Liver (tissue), 8 donors: ENCODE measurements at regions not wholly inside any gene's neighbourhood (a gene's known extent, or its start where the extent isn't known, plus 50 kb on each side); places are given as distances from the start of the nearest gene placed in this dataset.
"Not testable (repeated sequence)": the region's sequence is repeated elsewhere in the genome, so short reads cannot be mapped to it uniquely, and the experiment has no call there.

Experiments used
- DNase-seq: peaks from one replicate; pipeline ENCODE4 v3.0.0-alpha.2; 2017; ENCODE audit warnings: low spot score
- H3K27ac ChIP-seq, 2 donors: one replicate each; pipeline ENCODE4 v1.7.0; 2013; ENCODE audit warnings: inconsistent platforms in 2 of 2, low read length in 2 of 2, control low read depth in 1 of 2, low read depth in 1 of 2, mild to moderate bottlenecking in 1 of 2
- H3K27me3 ChIP-seq, 4 donors: one replicate each; pipeline versions ENCODE4 v1.6.1 to v1.7.0; 2013; ENCODE audit warnings: low read length in 3 of 4, inconsistent platforms in 1 of 4, mild to moderate bottlenecking in 1 of 4, moderate library complexity in 1 of 4; ENCODE audit not compliant: control insufficient read depth in 4 of 4, insufficient read depth in 4 of 4
- H3K36me3 ChIP-seq, 4 donors: one replicate each; pipeline versions ENCODE4 v1.6.1 to v1.7.0; 2013; ENCODE audit warnings: low read length in 3 of 4, mild to moderate bottlenecking in 3 of 4, low read depth in 1 of 4, moderate library complexity in 1 of 4; ENCODE audit not compliant: control insufficient read depth in 4 of 4, insufficient read depth in 3 of 4
- H3K4me1 ChIP-seq, 4 donors: one replicate each; pipeline versions ENCODE4 v1.6.1 to v1.7.0; 2013; ENCODE audit warnings: low read length in 3 of 4, mild to moderate bottlenecking in 3 of 4, moderate library complexity in 1 of 4; ENCODE audit not compliant: control insufficient read depth in 4 of 4, insufficient read depth in 4 of 4
- H3K4me3 ChIP-seq, 3 donors: one replicate each; pipeline versions ENCODE4 v1.6.1 to v1.7.0; 2013; ENCODE audit warnings: low read length in 3 of 3, control low read depth in 1 of 3, low read depth in 1 of 3, mild to moderate bottlenecking in 1 of 3
- H3K9ac ChIP-seq, 2 donors: one replicate each; pipeline ENCODE4 v1.7.0; 2013; ENCODE audit warnings: low read length in 2 of 2, mild to moderate bottlenecking in 2 of 2, moderate library complexity in 2 of 2, control low read depth in 1 of 2, low read depth in 1 of 2
- H3K9me3 ChIP-seq, 4 donors: one replicate each; pipeline versions ENCODE4 v1.6.1 to v1.7.0; 2013; ENCODE audit warnings: low read length in 3 of 4; ENCODE audit not compliant: control insufficient read depth in 4 of 4
- CTCF ChIP-seq: fragments of 150-350 bp; IDR thresholded peaks from 2 replicates; pipeline ENCODE4 v1.5.1; 2017; ENCODE audit warnings: improper control_type of control experiment, low read depth, low read length; ENCODE audit not compliant: missing input control
- FOXA1 ChIP-seq: IDR thresholded peaks from 2 replicates; pipeline ENCODE4 v1.6.1; 2016; ENCODE audit warnings: antibody characterized with exemption
- FOXA2 ChIP-seq: IDR thresholded peaks from 2 replicates; pipeline ENCODE4 v1.6.1; 2016; ENCODE audit warnings: antibody characterized with exemption
- MAX ChIP-seq: IDR thresholded peaks from 2 replicates; pipeline ENCODE4 v1.6.1; 2016; ENCODE audit warnings: antibody characterized with exemption
- RAD21 ChIP-seq, 2 donors: IDR thresholded peaks; 2 replicates each; pipeline ENCODE4 v1.6.1; 2016; ENCODE audit warnings: antibody characterized with exemption in 2 of 2, mild to moderate bottlenecking in 2 of 2
- RXRA ChIP-seq, 2 donors: IDR thresholded peaks; 2 replicates each; pipeline ENCODE4 v1.6.1; 2017 to 2018; ENCODE audit warnings: antibody characterized with exemption in 2 of 2, mild to moderate bottlenecking in 1 of 2
- SP1 ChIP-seq: IDR thresholded peaks from 2 replicates; pipeline ENCODE4 v1.6.1; 2018; ENCODE audit warnings: antibody characterized with exemption, mild to moderate bottlenecking
- TAF1 ChIP-seq: conservative IDR thresholded peaks from 2 replicates; pipeline ENCODE4 v1.6.1; 2016; ENCODE audit warnings: antibody characterized with exemption, mild to moderate bottlenecking
- WGBS: extraction: QIAGEN DNeasy Blood & Tissue Kit; methylation state at CpG from one replicate; pipeline ENCODE4 v1.1.7; 2013; 5-methylcytosine and 5-hydroxymethylcytosine counted together
- TF ChIP-seq, protein P1 (sequence below): IDR thresholded peaks from 2 replicates; pipeline ENCODE4 v1.6.1; 2016; ENCODE audit warnings: antibody characterized with exemption
- donor health status: healthy.
- donor health status: healthy.
- donor health status: healthy.
- donor health status: healthy.
- donor health status: healthy.

DNA sequence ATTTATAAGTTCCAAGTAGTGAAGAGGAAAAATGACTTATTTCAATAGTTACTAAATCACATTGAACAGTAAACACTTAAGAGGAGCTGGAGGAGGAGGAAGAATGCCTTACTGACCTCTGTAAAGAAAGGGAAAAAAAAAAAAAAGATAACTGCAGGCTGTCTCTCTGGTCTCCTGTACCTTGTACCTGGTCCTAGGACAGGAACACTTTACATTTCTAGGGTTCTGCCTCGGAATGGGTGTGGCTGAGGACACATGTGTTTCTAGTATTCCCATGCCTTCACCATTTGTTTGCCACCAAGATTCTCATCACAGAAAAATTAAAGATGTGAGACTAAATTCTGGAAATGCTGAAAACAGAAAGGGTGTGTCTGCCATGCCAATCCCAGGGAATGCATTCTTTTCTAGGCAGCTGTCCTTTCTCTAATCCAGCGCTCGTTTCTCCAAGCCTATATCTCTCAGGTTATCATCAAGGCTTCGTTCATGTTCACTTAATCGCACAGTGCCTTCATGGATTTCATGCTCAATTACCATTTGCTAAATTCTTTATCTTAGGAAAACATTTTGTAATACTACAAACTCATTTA, 1208.3 kb downstream of the OTOL1 start:
- no peaks in the 10 kb centered on the region for H3K4me1 ChIP-seq
- H3K27me3 ChIP-seq, result no peaks in the 10 kb centered on the region
- DNase-seq, result no peak
- WGBS, result 76% methylated on average over 5 of the region's 5 CpGs
- H3K36me3 ChIP-seq, result no peaks in the 10 kb centered on the region
- H3K27ac ChIP-seq, result no peak overlapping the region
- TF ChIP-seq RXRA (IDR thresholded peaks at IDR 0.05), result no peak
- TF ChIP-seq, protein P1, sequence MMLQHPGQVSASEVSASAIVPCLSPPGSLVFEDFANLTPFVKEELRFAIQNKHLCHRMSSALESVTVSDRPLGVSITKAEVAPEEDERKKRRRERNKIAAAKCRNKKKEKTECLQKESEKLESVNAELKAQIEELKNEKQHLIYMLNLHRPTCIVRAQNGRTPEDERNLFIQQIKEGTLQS, result no peak
- TF ChIP-seq FOXA2, result no peak
- no peak for TF ChIP-seq CTCF
- TF ChIP-seq TAF1, result no peak
- TF ChIP-seq FOXA1, result no peak
- TF ChIP-seq RAD21 (IDR thresholded peaks at IDR 0.05), result no peak
- no peak for TF ChIP-seq SP1
- H3K4me3 ChIP-seq, result no peak overlapping the region
- H3K9me3 ChIP-seq, result no peaks in the 10 kb centered on the region
- no peak overlapping the region for H3K9ac ChIP-seq

GRCh38 chr3:162708394-162708793, 1211.8 kb downstream of the OTOL1 start:
- H3K4me3 ChIP-seq, H3K9me3 ChIP-seq, H3K27me3 ChIP-seq, DNase-seq, H3K36me3 ChIP-seq, H3K9ac ChIP-seq, H3K4me1 ChIP-seq, H3K27ac ChIP-seq: not testable (repeated sequence)
- 89% methylated on average over 2 of the region's 2 CpGs for WGBS

- not testable (repeated sequence) for H3K4me3 ChIP-seq
Measured at GRCh38 chr3:162708942-162709706, 1212.5 kb downstream of the OTOL1 start.

GRCh38 chr3:162710332-162711112, 1213.9 kb downstream of the OTOL1 start:
- Histone ChIP-seq H3K27ac (no peak overlapping the region), H3K36me3 (no peaks in the 10 kb centered on the region), H3K27me3 (no peaks in the 10 kb centered on the region), H3K4me3 (no peak overlapping the region), H3K9me3 (no peaks in the 10 kb centered on the region), H3K4me1 (no peaks in the 10 kb centered on the region), H3K9ac (no peak overlapping the region)
- TF ChIP-seq MAX (no peak), TAF1 (no peak)
- no peak for DNase-seq
- WGBS, result 91% methylated on average over 30 of the region's 30 CpGs

More at GRCh38 chr3:162708942-162709706, 1212.5 kb downstream of the OTOL1 start:
- 85% methylated on average over 15 of the region's 15 CpGs for WGBS
- H3K4me1 ChIP-seq, H3K27me3 ChIP-seq, H3K27ac ChIP-seq, DNase-seq, H3K9me3 ChIP-seq, H3K36me3 ChIP-seq, H3K9ac ChIP-seq: not testable (repeated sequence)

DNA sequence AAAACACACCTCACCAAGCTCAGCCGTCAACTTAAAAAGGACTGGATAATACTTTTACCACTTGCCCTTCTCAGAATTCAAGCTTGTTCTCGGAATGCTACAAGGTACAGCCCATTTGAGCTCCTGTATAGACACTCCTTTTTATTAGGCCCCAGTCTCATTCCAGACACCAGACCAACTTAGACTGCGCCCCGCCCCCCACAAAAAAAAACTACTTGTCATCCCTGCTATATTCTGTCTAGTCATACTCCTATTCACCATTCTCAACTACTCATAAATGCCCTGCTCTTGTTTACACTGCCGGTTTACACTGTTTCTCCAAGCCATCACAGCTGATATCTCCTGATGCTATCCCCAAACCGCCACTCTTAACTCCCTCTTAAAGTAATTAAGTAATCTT, 1220.5 kb downstream of the OTOL1 start:
- H3K27ac ChIP-seq, H3K9me3 ChIP-seq, H3K27me3 ChIP-seq, H3K9ac ChIP-seq, H3K36me3 ChIP-seq, DNase-seq, H3K4me1 ChIP-seq, H3K4me3 ChIP-seq: not testable (repeated sequence)
- 41% methylated on average over 6 of the region's 6 CpGs for WGBS
